D341Med (cell line): ENCODE measurements at regions not wholly inside any gene's neighbourhood (a gene's known extent, or its start where the extent isn't known, plus 50 kb on each side); places are given as distances from the start of the nearest gene placed in this dataset.
"Not testable (repeated sequence)": the region's sequence is repeated elsewhere in the genome, so short reads cannot be mapped to it uniquely, and the experiment has no call there.

Source experiments
- DNase-seq: peaks from one replicate; pipeline ENCODE4 v3.0.0; 2012; ENCODE audit warnings: low spot score

DNA sequence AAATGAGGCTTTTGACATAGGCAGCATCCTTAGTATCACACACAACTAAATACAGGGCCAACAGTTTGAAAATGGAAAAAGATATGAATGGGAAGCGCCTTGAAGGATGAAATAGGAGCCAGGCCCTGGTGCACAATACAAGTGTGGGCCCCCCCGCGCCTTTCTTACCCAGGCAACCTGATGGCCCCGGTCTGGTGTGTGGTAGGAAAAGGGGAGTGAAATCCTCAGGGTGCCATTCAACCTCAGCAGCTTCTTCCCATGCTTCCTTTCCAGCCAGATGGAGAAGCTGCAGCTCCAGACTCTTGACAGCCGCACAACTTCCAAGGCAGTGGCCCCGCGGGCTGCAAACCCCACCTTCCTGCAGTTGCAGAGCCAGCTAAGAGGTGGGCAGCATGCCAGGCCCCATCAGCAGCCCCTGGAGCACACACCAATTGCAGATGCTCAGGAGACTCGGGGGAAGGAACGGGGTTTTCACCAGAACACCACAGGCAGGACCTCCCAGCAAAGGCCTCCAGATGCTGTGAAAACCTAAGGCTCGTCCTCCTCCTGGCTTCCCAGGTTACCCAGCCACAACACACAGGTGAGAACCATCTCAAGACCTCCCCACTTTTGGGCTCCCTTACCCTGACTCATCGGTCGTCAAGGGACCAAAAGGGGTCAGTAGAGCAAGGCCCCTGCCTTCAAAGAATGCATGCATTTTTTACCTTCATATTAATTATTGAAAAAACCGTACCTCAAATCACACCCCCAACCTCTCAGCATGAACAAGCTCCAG, 101.6 kb downstream of the CPN2 start:
- peak; percentile 22 for DNase-seq

DNA sequence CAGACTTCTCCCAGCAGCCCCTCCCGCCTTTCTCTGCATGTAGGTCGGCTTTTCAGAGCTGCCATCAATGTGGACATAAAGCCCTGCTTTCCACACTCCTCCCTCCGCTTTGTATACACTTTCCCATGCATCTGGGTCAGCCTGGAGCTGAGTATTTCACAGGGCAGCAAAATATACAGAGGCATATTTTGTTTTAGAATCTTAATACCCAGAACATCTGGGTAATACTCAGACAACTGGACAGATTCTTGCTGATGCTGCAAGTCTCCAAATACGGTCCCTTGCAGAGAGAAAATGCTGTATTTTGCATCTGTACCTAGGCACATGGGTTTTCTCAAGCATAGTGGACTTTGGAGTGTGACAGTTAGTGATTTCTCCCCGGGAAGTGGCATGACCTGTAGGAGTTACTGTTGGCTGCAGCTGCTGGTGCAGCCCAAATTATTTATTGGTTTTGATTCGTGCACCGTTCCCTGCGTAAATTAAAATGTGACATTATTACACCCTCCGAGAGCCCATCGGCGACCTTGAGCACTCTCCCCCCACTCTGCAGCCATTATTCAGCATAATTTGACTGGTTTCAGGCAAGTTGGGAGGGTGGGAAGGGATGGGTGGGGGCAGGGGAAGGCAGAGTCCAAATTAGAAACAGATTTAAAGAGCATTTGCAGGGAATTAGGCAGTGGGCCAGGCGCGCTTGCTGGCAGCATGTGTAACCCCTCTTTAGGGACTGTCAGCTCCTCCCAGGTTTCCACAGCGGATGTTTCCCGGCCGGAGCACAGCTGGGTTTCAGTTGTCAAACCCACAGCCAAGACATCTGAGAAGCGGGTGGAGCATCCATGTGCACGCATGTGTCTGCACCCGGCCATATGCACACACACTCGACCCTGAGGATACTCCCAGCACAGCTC, 100.8 kb downstream of the CPN2 start:
- peak; percentile 74 for DNase-seq

DNA sequence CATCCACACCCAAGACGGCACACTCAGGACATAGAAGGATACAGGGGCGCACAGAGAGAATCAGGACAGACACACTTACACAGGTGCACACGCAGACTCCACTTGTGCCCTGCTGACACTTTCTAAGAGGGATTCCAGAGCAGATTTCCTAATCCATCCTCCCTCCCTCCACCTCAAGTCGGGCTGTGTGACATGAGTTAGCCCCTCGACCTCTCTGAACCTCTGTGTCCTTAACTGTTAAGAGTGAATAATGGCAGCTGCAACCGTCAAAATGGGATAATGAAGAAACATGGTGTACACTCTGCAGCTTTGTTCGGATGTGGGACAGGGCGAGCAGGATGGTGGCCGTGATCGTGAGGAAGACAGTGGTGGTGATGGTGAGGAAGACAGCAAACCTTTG, 100.1 kb downstream of the CPN2 start:
- DNase-seq, result no peak

DNA sequence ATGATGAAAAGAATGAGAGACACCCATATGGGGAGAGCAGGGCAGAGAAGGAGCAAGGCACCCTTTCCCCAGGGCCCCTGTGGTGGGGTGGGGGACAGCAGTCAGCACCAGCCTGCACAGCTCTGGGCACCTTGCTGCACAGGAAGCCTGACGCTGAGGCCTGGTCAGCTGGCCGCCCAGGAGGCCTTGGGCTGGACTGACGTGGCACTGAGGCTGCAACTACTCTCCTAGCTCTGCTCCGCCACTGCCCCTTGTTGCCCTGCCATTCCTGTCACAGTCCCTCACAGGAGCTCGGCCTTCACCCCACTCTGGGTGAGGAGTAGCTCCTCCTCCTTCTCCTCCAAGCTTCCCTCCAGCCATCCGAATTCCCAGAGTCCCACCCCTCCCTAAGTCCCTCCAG, 99.7 kb downstream of the CPN2 start:
- no peak for DNase-seq

DNA sequence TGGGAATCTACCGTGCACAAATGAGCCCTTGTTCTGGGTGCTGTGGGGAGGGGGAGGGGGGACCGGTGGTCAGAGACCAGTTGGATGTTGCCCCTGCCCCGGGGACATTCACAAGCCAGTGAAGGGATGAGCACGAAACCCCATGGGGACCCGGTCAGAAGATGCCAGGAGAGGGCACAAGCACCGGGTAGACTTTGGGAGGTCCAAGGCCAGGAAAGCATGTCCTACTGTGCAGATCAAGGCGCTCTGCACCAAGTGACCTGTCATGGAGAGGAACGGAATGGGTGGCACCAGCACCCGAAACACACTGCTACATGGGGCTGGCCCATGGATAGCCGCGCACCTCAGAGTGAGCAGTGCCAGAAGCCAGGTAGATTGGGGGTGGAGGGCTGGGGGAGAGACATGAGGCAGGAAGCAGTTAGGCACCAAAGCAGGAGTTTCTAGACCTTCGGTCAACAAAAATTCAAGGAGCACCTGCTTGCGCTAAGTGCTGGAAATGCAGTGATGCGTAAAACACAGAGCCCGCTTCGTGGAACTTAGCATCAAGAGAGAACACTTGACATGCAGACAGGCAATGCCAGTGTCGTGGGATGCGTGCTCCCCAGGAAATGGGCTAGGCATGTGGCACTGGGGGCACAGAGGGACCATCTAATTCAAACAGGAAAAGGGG, 99.1 kb downstream of the CPN2 start:
- no peak for DNase-seq

DNA sequence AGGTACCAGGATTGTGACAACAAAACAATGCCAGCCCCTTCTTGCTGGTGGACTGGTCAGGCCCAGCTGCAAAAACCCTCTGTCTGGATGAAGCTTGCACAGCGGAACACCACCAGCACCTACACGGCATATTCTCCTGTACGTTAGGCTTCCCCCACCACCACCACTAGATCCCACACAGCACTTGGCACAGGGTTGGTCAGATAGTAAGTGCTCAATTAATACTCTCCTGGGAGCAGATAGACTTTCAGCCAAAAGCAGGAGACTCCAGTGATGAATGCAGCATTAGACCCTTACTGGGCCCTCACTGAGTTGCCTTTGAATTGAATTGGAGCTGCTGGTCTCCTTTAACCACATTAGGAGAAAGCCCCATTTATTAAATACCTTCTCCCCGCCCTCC, 97.9 kb downstream of the CPN2 start:
- DNase-seq, result peak; percentile 13

DNA sequence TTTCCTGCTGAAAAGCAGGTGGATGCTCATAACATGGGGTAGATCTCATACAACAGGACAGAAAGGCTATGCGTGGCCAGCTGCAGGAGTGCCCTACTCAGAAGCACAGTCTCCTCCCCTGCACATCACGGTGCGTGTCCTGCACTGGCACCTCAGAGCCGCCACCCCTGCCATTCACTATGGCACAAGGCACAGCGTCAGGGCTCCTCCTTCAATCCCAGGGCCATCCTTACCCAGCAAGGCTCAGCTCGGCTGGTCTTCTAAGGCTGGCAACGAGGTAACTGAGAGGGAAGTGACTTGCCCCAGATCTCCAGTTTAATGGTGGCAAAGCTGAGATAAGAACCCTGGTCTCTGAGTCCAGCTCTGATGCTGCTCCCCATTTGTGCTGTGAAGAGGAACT, 97.1 kb downstream of the CPN2 start:
- DNase-seq, result no peak

DNA sequence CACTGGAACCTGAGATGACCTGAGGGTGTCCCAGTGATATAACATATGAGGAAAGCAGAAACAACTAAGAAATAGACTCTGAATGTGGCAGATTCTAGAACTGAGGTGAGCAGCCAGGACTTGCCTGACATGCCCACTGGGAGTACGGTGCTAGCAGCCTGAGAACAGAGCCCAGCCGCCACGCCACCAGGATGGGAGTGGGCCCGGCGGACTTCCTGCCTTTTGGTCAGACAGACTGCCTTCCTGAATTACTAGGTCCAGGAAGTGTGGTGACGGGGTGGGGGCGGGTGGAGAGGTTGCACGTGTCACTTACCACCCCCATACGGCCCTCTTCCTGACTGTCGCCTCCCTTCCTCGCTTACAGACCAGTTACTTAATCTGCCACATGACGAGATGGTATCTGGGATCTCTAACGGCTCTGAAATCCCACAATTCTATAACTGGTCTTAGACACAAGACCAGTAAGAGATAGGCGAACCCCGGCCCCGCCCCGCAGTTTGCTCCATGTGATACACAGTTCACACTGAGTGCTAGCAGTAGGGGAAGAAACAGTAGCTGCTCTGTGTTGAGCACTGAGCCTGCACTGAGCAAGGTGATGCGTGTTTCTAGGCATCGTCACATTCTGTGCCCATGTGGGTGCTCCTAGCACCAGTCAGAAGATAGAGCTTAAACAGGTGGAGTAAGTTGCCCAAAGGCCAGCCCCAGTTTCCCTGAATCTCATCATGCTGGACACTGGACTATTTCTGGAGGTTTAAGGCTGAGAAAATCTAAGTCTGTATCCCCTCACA, 95.7 kb downstream of the CPN2 start:
- no peak for DNase-seq

DNA sequence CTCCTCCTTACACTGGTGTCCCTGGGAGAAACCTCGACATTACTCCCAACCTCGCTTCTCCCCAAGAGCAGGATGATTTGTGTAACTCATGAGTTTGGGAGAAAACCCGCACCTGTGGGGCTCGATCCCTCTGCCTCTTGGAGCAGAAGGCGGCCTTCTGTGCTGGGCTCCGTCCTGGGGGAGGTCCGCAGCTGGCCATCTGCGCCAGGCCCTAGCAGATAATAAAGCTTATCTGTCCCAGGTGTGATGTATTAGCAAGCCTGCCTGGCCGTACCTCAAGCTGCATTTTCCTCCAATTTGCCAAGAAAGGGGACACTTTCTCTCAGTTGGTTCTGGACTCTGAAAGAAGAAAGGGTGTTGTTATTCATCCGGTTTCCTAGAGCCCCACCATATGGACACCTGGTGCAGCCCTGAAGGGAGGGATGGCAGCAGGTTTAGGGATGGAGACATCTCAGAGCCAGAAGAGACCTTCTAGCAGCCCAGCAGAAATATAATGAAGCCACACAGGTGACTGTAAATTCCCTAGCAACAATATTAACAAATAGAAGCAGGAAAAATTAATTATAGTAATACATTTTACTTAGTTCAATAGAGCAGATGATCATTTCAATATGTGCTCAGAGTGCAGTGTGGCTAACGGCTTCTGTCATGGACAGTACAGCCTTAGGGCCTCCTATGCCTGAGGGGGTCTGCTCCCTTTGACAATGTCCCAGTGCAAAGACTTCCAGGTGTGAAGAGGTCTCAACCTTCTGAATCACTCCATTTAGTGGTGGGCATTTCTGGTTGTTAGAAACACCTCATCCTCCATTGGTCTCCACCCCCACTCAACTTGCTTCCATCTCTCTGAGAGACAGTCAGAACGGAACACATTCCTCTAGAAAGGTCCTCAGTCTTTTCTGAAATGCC, 94.8 kb downstream of the CPN2 start:
- no peak for DNase-seq

DNA sequence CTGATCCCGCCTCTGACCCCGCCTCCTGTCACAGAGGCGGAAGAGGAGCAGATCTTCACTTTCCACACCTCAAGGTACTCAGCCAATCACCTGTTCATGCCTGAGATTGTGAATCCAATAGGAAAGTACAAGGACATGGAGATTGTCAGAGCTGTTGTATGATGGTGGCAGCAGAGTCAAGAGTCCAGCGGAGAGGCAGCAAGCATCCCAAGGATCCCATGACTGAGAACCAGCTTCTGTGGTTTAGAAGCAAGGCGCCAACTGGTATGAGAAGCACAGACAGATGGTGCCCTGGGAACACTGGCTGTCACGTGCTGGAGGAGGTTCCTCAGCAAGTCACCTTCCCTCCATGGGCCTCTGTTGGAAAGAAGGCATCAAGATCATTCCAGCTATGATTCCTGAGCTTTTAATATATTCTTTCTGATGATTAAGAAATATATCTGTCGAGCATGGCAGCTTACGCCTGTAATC, 93.9 kb downstream of the CPN2 start:
- no peak for DNase-seq

DNA sequence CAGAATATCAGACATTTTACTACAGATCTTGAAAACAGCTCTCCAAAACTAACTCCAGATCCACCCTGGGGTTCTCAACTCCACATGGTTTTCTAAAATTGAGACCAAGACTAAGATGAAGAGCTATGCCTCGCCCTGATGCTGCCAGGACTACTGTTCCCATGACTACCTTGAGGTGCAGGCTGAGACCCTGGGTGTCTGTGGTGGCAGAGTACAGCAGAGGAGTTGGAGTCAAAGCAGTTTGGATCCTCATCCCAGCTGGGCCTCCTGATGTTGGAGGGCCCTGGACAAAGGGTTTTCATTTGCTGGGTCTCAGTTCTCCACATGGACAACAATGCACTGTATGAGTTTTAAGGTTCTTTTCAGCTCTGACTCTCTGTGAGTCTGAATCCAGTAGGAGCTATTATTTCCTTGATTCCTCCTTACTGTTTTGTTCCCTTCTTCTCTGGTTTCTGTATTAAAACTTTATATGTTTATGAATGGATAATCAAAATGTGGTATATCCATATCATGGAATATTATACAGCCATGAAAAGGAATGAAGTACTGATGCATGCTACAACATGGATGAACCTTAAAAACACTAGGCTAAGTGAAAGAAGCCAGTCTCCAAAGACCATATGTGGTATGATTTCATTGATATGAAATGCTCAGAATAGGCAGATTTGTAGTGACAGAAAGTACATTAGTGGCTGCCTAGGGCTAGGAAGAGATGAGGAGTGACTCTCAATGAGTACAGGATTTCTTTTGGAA, 93.0 kb downstream of the CPN2 start:
- no peak for DNase-seq

DNA sequence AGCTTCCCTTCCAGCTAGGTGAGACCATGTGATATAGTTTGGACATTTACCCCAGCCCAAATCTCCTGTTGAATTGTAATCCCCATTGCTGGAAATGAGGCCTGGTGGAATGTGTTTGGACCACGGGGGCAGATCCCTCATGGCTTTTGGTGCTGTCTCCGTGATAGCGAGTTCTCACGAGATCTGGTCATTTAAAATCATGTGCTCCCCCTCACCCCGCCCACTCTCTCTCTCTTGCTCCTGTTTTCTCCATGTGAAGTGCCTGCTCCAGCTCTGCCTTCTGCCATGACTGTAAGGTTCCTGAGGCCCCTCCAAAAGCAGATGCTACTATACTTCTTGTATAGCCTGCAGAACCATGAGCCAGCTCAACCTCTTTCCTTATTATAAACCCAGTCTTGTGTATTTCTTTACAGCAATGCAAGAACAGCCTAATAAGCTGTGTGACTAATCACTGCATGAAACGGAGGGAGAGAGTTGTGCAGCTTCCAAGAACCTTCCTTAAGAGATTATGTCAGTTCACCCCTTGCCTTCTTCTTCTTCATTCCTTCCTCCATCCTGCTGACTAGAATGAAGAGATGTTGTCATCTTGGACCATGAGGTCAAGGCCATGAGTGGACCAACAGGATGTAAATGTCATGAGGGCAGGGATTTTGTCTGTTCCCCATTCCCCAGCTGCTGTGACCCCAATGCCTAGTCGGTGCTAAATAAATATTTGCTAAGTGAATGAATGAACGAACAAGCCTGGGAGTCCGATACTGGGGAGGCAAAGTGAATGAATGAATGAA, 91.0 kb downstream of the CPN2 start:
- no peak for DNase-seq

DNA sequence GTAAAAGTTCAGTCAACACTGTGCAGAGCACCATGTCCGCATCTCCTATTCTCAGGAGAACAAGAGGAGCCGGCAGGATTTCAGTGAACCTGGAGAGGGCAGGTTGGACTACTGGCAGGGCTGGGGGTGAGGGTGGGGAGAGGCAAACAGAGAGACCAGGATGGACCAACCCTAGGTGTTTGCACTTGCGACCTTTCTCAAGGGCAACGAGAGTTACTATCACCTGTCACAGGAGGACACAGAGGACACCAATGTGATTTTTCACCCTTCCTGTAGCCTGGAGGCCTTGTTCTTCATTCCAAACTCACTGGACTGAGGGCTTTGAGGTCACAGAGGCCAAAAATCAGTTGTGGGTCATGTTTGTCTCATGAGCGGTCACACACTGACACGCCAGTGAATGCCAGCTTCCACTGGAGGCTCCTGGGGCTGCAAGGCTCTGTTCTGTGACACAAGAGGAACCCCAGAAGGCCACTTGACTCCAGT, 89.5 kb downstream of the CPN2 start:
- peak; percentile 15 for DNase-seq

DNA sequence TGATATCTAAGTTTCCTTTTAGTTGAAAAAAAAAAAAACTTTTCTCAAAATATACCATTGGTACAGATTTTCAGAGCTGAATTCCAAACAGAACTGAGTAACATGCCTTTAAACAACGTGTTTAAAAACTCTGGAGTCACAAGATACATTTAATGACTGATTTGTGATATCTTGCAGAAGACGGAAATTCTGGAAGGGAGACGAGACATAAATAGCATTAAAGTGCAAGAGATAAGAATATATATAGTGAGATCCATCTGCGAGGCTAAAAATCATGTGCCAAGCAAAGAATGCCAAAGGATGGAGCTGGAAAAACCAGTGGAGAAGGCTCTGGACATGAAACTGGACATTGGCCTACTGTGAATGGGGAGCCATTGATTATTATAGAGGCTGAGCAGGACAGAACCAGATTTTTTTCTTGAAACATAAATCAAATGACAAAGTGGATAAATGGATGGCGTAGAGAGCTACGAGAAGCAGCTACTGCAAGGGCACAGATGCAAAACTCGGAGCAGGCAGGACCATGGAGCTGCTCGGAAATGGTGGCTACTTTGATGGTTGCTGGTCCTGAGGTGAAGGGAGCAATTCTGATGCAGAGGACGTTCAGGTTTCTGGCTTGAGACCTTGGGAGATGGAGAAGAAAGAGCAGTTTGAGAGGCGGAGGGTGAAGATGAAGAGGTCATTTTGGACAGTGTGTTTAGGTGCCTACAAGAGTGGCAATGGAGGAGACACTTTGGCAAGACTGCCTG, 88.8 kb downstream of the CPN2 start:
- no peak for DNase-seq

DNA sequence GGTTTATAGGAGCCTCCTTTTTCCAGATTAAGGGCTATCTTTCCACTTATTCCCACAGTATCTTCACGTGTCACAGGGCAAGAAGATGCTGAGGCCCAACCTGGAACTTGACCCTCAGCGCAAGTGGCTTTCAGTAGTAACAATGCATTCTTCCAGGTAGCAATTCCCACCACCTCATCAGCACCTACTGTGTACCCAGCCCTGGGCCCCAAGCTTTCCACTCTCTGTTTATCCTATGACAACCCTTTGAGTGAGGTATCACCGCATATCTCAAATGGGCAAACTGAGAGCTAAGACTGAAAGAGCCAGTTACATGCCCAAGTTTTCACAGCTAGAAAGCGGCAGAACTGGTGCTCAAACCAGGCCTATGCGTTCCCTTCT, 88.2 kb downstream of the CPN2 start:
- DNase-seq, result no peak

DNA sequence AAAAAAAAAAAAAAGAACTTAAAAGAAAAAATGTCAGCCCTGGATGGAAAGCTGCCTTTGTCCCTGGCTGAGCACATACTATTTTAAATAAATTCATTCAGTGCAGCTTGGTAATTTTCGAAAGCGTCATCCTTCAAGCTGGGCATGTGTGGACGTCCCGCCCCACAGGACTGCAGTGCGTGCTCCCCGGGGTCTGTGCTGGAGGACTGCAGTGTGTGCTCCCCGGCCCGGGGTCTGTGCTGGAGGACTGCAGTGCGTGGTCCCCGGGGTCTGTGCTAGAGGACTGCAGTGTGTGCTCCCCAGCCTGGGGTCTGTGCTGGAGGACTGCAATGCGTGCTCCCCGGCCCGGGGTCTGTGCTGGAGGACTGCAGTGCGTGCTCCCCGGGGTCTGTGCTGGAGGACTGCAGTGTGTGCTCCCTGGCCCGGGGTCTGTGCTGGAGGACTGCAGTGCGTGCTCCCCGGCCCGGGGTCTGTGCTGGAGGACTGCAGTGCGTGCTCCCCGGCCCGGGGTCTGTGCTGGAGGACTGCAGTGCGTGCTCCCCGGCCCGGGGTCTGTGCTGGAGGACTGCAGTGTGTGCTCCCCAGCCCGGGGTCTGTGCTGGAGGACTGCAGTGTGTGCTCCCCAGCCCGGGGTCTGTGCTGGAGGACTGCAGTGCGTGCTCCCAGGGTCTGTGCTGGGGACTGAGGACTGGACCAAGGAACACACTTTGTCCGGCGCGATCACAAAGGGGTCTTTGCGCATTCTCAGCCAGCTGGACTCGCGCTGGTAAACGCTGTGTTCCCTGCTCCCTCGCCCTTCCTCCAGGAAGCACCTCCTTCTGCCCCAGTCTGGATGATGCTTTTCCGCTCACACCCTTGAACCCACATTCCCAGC, 86.3 kb downstream of the CPN2 start:
- DNase-seq, result not testable (repeated sequence)

DNA sequence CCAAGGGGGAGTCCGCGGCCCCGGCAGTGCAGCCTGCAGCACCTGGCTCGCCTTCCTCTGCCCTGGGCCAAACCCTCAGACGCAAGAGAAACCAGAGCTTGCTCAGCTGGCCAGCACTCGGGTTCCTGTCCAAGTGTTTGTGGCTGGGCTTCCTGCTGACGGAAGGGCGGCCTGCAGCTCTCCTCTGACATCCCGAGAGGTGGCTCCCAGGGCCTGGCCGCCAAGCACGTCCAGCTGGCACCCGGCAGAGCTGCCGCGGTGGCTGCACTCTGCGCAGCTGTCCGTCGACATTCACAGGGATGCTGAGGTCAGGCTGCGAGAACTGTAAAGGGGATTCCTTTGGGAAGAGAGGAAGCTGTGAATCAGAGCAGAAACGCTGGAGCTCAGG, 85.6 kb downstream of the CPN2 start:
- DNase-seq, result peak; percentile 30
